GM18507 (cell line): ENCODE measurements at regions not wholly inside any gene's neighbourhood (a gene's known extent, or its start where the extent isn't known, plus 50 kb on each side); places are given as distances from the start of the nearest gene placed in this dataset.
"Not testable (repeated sequence)": the region's sequence is repeated elsewhere in the genome, so short reads cannot be mapped to it uniquely, and the experiment has no call there.

Source experiments
- DNase-seq: peaks from one replicate; pipeline ENCODE4 v3.0.0; 2011; ENCODE audit warnings: low read depth; ENCODE audit not compliant: insufficient read length; ENCODE audit errors: extremely low spot score
- FAIRE-seq: peaks from 2 replicates; lab custom pipeline; 2011; peaks lifted over from hg19 to GRCh38; lab: Jason Lieb, UNC

GRCh38 chr4:111921714-111922113 is 223.5 kb upstream of the FAM241A start:
- no peak for FAIRE-seq

GRCh38 chr4:111923786-111924185 is 221.5 kb upstream of the FAM241A start:
- DNase-seq (no peak), FAIRE-seq (no peak)

More at GRCh38 chr4:111921714-111922113, 223.5 kb upstream of the FAM241A start:
- DNase-seq = no peak

- DNase-seq (no peak), FAIRE-seq (no peak)
Measured at GRCh38 chr4:111924696-111925095, 220.6 kb upstream of the FAM241A start.

- FAIRE-seq = peak; percentile 86
Measured at GRCh38 chr4:111930659-111931058, 214.6 kb upstream of the FAM241A start.

GRCh38 chr4:111933703-111934102 is 211.6 kb upstream of the FAM241A start:
- no peak for FAIRE-seq
- no peak for DNase-seq

More at GRCh38 chr4:111930659-111931058, 214.6 kb upstream of the FAM241A start:
- no peak for DNase-seq

- FAIRE-seq = no peak
- DNase-seq = no peak
Measured at GRCh38 chr4:111934314-111934713, 210.9 kb upstream of the FAM241A start.

GRCh38 chr4:111937368-111937767 is 207.9 kb upstream of the FAM241A start:
- FAIRE-seq = peak; percentile 78
- DNase-seq = no peak

- FAIRE-seq (no peak), DNase-seq (no peak)
Measured at GRCh38 chr4:111941957-111942356, 203.3 kb upstream of the FAM241A start.

- peak; percentile 72 for FAIRE-seq
- peak; percentile 32 for DNase-seq
Measured at GRCh38 chr4:111943796-111944203, 201.5 kb upstream of the FAM241A start.

GRCh38 chr4:111945014-111945413 is 200.2 kb upstream of the FAM241A start:
- no peak for FAIRE-seq
- no peak for DNase-seq

- no peak for DNase-seq
- FAIRE-seq = no peak
Measured at GRCh38 chr4:111946800-111947199, 198.5 kb upstream of the FAM241A start.

GRCh38 chr4:111952688-111953087 is 192.6 kb upstream of the FAM241A start:
- FAIRE-seq = no peak

GRCh38 chr4:111954550-111954949 is 190.7 kb upstream of the FAM241A start:
- no peak for DNase-seq
- no peak for FAIRE-seq

More at GRCh38 chr4:111952688-111953087, 192.6 kb upstream of the FAM241A start:
- DNase-seq = no peak

- DNase-seq (no peak), FAIRE-seq (no peak)
Measured at GRCh38 chr4:111955001-111955400, 190.3 kb upstream of the FAM241A start.

- FAIRE-seq (no peak), DNase-seq (no peak)
Measured at GRCh38 chr4:111957116-111957515, 188.1 kb upstream of the FAM241A start.

GRCh38 chr4:111957997-111958396 is 187.3 kb upstream of the FAM241A start:
- FAIRE-seq (no peak), DNase-seq (no peak)

GRCh38 chr4:111959222-111959621 is 186.0 kb upstream of the FAM241A start:
- peak; percentile 47 for FAIRE-seq
- DNase-seq = no peak

- DNase-seq (peak; percentile 32), FAIRE-seq (peak; percentile 90)
Measured at GRCh38 chr4:111960241-111960667, 185.0 kb upstream of the FAM241A start.

GRCh38 chr4:111961026-111961425 is 184.2 kb upstream of the FAM241A start:
- FAIRE-seq, DNase-seq: not testable (repeated sequence)

- DNase-seq (no peak), FAIRE-seq (no peak)
Measured at GRCh38 chr4:111961809-111962208, 183.4 kb upstream of the FAM241A start.

- DNase-seq = no peak
- FAIRE-seq = no peak
Measured at GRCh38 chr4:111963158-111963700, 182.0 kb upstream of the FAM241A start.
